ENCODE measurements at regions not wholly inside any gene's neighbourhood (a gene's known extent, or its start where the extent isn't known, plus 50 kb on each side); places are given as distances from the start of the nearest gene placed in this dataset.

DNA sequence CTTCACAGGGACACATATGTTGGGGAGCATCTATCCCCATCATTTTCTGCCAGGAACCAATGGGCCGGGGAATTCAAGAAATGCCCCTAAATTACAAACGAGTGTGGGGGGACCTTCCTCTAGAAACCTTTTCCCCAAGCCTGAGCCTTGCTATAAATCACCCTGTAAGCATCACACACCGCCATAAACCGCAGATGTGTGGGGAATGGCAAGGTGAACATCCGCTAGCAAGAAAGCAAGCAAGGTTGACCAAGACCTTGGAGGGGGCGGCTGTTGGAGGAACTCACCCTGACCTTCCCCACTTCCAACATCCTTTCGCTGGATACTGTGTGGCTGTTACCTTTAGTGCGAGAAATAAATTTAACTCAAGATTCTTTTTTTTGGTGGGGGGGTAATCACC, 693.3 kb upstream of the TBX3 start:
- TF ChIP-seq, protein P1, sequence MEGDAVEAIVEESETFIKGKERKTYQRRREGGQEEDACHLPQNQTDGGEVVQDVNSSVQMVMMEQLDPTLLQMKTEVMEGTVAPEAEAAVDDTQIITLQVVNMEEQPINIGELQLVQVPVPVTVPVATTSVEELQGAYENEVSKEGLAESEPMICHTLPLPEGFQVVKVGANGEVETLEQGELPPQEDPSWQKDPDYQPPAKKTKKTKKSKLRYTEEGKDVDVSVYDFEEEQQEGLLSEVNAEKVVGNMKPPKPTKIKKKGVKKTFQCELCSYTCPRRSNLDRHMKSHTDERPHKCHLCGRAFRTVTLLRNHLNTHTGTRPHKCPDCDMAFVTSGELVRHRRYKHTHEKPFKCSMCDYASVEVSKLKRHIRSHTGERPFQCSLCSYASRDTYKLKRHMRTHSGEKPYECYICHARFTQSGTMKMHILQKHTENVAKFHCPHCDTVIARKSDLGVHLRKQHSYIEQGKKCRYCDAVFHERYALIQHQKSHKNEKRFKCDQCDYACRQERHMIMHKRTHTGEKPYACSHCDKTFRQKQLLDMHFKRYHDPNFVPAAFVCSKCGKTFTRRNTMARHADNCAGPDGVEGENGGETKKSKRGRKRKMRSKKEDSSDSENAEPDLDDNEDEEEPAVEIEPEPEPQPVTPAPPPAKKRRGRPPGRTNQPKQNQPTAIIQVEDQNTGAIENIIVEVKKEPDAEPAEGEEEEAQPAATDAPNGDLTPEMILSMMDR (IDR thresholded peaks at IDR 0.05; ENCODE audit: low read depth, low read length, missing input control), result no peak
- TF ChIP-seq GABPA (IDR thresholded peaks at IDR 0.05 in 1 of 2, conservative IDR thresholded peaks at IDR 0.05 in 1 of 2), result no peak
- TF ChIP-seq TAF1 (conservative IDR thresholded peaks at IDR 0.05), result no peak
- no peak for TF ChIP-seq HNF4A (conservative IDR thresholded peaks at IDR 0.05)
- no peak for TF ChIP-seq NR2F2 (IDR thresholded peaks at IDR 0.05)

Data from liver (tissue), 3 donors.